ENCODE measurements at regions not wholly inside any gene's neighbourhood (a gene's known extent, or its start where the extent isn't known, plus 50 kb on each side); places are given as distances from the start of the nearest gene placed in this dataset.

- Histone ChIP-seq H3K27ac (no peak overlapping the region), H3K4me3 (no peak overlapping the region)
Observed at GRCh38 chr13:70798385-70798784, 690.1 kb upstream of the KLHL1 start.

GRCh38 chr13:70795484-70795883 is 687.2 kb upstream of the KLHL1 start:
- H3K27me3 ChIP-seq, result no peaks in the 10 kb centered on the region

More at GRCh38 chr13:70798385-70798784, 690.1 kb upstream of the KLHL1 start:
- no peak for TF ChIP-seq EP300 (IDR thresholded peaks at IDR 0.05)
- TF ChIP-seq POLR2A (IDR thresholded peaks at IDR 0.05), result no peak
- no peak for TF ChIP-seq CTCF (IDR thresholded peaks at IDR 0.05)
- no peaks in the 10 kb centered on the region for H3K36me3 ChIP-seq
- DNase-seq (ENCODE audit: low spot score in 2 of 2), result no peak
- H3K27me3 ChIP-seq, result no peaks in the 10 kb centered on the region
- no peaks in the 10 kb centered on the region for H3K9me3 ChIP-seq
- H3K4me1 ChIP-seq, result no peaks in the 10 kb centered on the region

GRCh38 chr13:70792121-70792520 is 683.9 kb upstream of the KLHL1 start:
- 86 to 90% methylated on average over 2 of the region's 2 CpGs for whole genome bisulfite sequencing, 2 donors
- no peak for DNase-seq (ENCODE audit: low spot score in 2 of 2)
- Histone ChIP-seq H3K9me3 (no peaks in the 10 kb centered on the region), H3K36me3 (no peaks in the 10 kb centered on the region), H3K27ac (no peak overlapping the region), H3K4me1 (no peaks in the 10 kb centered on the region), H3K27me3 (no peaks in the 10 kb centered on the region), H3K4me3 (no peak overlapping the region)
- TF ChIP-seq EP300 (IDR thresholded peaks at IDR 0.05) (no peak), CTCF (IDR thresholded peaks at IDR 0.05) (no peak), POLR2A (IDR thresholded peaks at IDR 0.05) (no peak)

More at GRCh38 chr13:70795484-70795883, 687.2 kb upstream of the KLHL1 start:
- Histone ChIP-seq H3K9me3 (no peaks in the 10 kb centered on the region), H3K4me1 (no peaks in the 10 kb centered on the region), H3K36me3 (no peaks in the 10 kb centered on the region), H3K27ac (no peak overlapping the region), H3K4me3 (no peak overlapping the region)
- DNase-seq (ENCODE audit: low spot score in 2 of 2), result no peak
- WGBS, 2 donors, result 40 to 41% methylated on average over 3 of the region's 3 CpGs
- TF ChIP-seq CTCF (IDR thresholded peaks at IDR 0.05) (no peak), POLR2A (IDR thresholded peaks at IDR 0.05) (no peak), EP300 (IDR thresholded peaks at IDR 0.05) (no peak)

GRCh38 chr13:70789751-70790150 is 681.5 kb upstream of the KLHL1 start:
- H3K36me3 ChIP-seq, result no peaks in the 10 kb centered on the region
- no peak for TF ChIP-seq POLR2A (IDR thresholded peaks at IDR 0.05)
- no peak for TF ChIP-seq CTCF (IDR thresholded peaks at IDR 0.05)

GRCh38 chr13:70788074-70788473 is 679.8 kb upstream of the KLHL1 start:
- TF ChIP-seq POLR2A (IDR thresholded peaks at IDR 0.05), result no peak
- no peak for TF ChIP-seq EP300 (IDR thresholded peaks at IDR 0.05)
- TF ChIP-seq CTCF (IDR thresholded peaks at IDR 0.05), result no peak
- Histone ChIP-seq H3K4me1 (no peaks in the 10 kb centered on the region), H3K27me3 (no peaks in the 10 kb centered on the region), H3K27ac (no peak overlapping the region), H3K9me3 (no peaks in the 10 kb centered on the region), H3K36me3 (no peaks in the 10 kb centered on the region), H3K4me3 (no peak overlapping the region)
- no peak for DNase-seq (ENCODE audit: low spot score in 2 of 2)
- WGBS, 2 donors, result 64% methylated on average over 3 of the region's 3 CpGs

More at GRCh38 chr13:70789751-70790150, 681.5 kb upstream of the KLHL1 start:
- no peaks in the 10 kb centered on the region for H3K9me3 ChIP-seq
- H3K4me1 ChIP-seq, result no peaks in the 10 kb centered on the region
- H3K27ac ChIP-seq, result no peak overlapping the region
- no peak overlapping the region for H3K4me3 ChIP-seq
- no peaks in the 10 kb centered on the region for H3K27me3 ChIP-seq
- no peak for DNase-seq (ENCODE audit: low spot score in 2 of 2)

All from tibial nerve (tissue), 4 donors.